ENCODE measurements at regions not wholly inside any gene's neighbourhood (a gene's known extent, or its start where the extent isn't known, plus 50 kb on each side); places are given as distances from the start of the nearest gene placed in this dataset.

- no peaks in the 10 kb centered on the region for H3K27me3 ChIP-seq (ENCODE audit: control insufficient read depth, low read length)
- no peak overlapping the region for H3K27ac ChIP-seq (ENCODE audit: low read depth, low read length)
- no peak for TF ChIP-seq EZH2phosphoT487 (IDR thresholded peaks at IDR 0.05; ENCODE audit: borderline replicate concordance, low read length)
- no peak for TF ChIP-seq CTCF (IDR thresholded peaks at IDR 0.05; ENCODE audit: low read depth, low read length, poor library complexity, severe bottlenecking)
- H3K4me1 ChIP-seq (ENCODE audit: control insufficient read depth, low read length) = no peaks in the 10 kb centered on the region
- H3K9me3 ChIP-seq (ENCODE audit: control insufficient read depth, insufficient read depth, low read length) = no peaks in the 10 kb centered on the region
- H3K79me2 ChIP-seq (ENCODE audit: control insufficient read depth, low read length) = no peaks in the 10 kb centered on the region
- no peaks in the 10 kb centered on the region for H3F3A ChIP-seq (ENCODE audit: control insufficient read depth, insufficient read depth)
- H3K4me3 ChIP-seq (ENCODE audit: low read length) = no peak overlapping the region
- no peaks in the 10 kb centered on the region for H4K20me1 ChIP-seq (ENCODE audit: control insufficient read depth, insufficient read depth, low read depth, low read length)
- H3K9me2 ChIP-seq (replicated peaks; ENCODE audit: control insufficient read depth, low read length) = no peaks in the 10 kb centered on the region
- H3K36me3 ChIP-seq (ENCODE audit: control insufficient read depth, low read length) = no peaks in the 10 kb centered on the region
- no peak overlapping the region for H3K4me2 ChIP-seq (ENCODE audit: low read length)
Observed at GRCh38 chr20:12467758-12468157, 541.0 kb upstream of the SPTLC3 start.

DNA sequence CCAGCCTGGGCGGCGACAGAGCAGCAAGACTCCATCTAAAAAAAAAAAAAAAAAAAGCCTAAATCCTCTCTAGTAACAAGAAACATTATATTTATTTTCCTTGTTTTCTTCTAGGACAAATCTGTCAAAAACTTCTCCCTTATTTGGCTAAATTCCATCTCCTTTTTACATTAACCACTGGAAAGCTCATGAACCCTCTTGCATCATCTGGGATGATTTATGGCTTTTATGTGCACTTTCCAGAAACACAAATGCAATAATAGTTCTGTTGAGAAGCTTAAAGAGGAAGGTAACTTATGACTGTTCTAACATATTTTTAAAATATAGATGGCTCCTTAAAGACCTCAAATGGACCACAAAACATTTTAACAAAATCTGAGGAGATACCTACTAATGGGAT, 526.1 kb upstream of the SPTLC3 start:
- Histone ChIP-seq H3K36me3 (ENCODE audit: control insufficient read depth, low read length) (no peaks in the 10 kb centered on the region), H3K27ac (ENCODE audit: low read depth, low read length) (no peak overlapping the region), H3K9me3 (ENCODE audit: control insufficient read depth, insufficient read depth, low read length) (no peaks in the 10 kb centered on the region), H3K27me3 (ENCODE audit: control insufficient read depth, low read length) (no peaks in the 10 kb centered on the region), H3K79me2 (ENCODE audit: control insufficient read depth, low read length) (no peaks in the 10 kb centered on the region), H3K4me1 (ENCODE audit: control insufficient read depth, low read length) (no peaks in the 10 kb centered on the region), H3K4me3 (ENCODE audit: low read length) (no peak overlapping the region), H3K9me2 (replicated peaks; ENCODE audit: control insufficient read depth, low read length) (no peaks in the 10 kb centered on the region), H3K4me2 (ENCODE audit: low read length) (no peak overlapping the region), H3F3A (ENCODE audit: control insufficient read depth, insufficient read depth) (no peaks in the 10 kb centered on the region), H4K20me1 (ENCODE audit: control insufficient read depth, insufficient read depth, low read depth, low read length) (no peaks in the 10 kb centered on the region)
- TF ChIP-seq CTCF (IDR thresholded peaks at IDR 0.05; ENCODE audit: low read depth, low read length, poor library complexity, severe bottlenecking) (no peak), EZH2phosphoT487 (IDR thresholded peaks at IDR 0.05; ENCODE audit: borderline replicate concordance, low read length) (no peak)

DNA sequence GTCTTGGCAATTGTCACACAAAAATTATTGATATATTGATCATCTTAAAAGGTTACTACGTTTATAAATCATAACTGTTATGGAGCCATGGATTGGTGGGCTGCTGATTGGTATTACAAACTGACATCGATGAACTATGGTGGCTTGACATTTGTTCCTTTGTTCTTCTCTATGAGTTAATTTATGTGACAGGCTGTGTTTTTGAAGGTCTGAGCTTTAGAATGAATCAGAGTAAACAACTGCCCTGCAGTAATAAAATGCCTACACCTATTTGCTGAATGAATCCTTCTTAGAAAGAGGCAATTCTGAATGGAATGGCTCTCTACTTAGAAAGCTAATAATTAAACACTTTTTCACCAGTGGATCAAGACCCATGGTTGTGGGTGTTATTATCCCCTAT, 506.3 kb upstream of the SPTLC3 start:
- no peaks in the 10 kb centered on the region for H3K9me2 ChIP-seq (replicated peaks; ENCODE audit: control insufficient read depth, low read length)
- H3K79me2 ChIP-seq (ENCODE audit: control insufficient read depth, low read length) = no peaks in the 10 kb centered on the region
- H3K27me3 ChIP-seq (ENCODE audit: control insufficient read depth, low read length) = no peaks in the 10 kb centered on the region
- H3K4me1 ChIP-seq (ENCODE audit: control insufficient read depth, low read length) = no peaks in the 10 kb centered on the region
- no peak for TF ChIP-seq EZH2phosphoT487 (IDR thresholded peaks at IDR 0.05; ENCODE audit: borderline replicate concordance, low read length)
- no peak for TF ChIP-seq CTCF (IDR thresholded peaks at IDR 0.05; ENCODE audit: low read depth, low read length, poor library complexity, severe bottlenecking)
- H3F3A ChIP-seq (ENCODE audit: control insufficient read depth, insufficient read depth) = no peaks in the 10 kb centered on the region
- no peak overlapping the region for H3K27ac ChIP-seq (ENCODE audit: low read depth, low read length)
- H3K36me3 ChIP-seq (ENCODE audit: control insufficient read depth, low read length) = no peaks in the 10 kb centered on the region
- H4K20me1 ChIP-seq (ENCODE audit: control insufficient read depth, insufficient read depth, low read depth, low read length) = no peaks in the 10 kb centered on the region
- no peak overlapping the region for H3K4me2 ChIP-seq (ENCODE audit: low read length)
- H3K9me3 ChIP-seq (ENCODE audit: control insufficient read depth, insufficient read depth, low read length) = no peaks in the 10 kb centered on the region
- H3K4me3 ChIP-seq (ENCODE audit: low read length) = no peak overlapping the region

DNA sequence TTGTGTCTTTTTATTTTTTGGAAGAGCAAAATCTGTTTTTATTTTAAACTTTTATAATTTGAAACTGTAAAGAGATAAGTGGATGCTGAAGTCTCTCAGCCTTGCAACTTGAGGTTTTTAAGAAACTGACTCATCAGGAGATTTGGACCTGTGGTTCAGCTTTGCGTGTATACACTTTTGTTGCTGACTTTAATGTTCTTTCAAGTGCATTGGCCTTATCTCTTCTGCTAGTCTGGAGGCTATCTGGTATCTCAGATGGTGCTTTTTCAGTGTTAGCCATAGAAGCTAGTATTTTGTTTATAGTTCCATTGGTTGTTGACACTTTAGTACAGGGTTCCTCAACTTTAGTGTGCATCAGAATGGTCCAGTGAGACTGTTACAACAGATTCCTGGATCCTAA, 504.0 kb upstream of the SPTLC3 start:
- no peaks in the 10 kb centered on the region for H3K9me3 ChIP-seq (ENCODE audit: control insufficient read depth, insufficient read depth, low read length)
- no peaks in the 10 kb centered on the region for H3K27me3 ChIP-seq (ENCODE audit: control insufficient read depth, low read length)
- H3K36me3 ChIP-seq (ENCODE audit: control insufficient read depth, low read length) = no peaks in the 10 kb centered on the region
- TF ChIP-seq CTCF (IDR thresholded peaks at IDR 0.05; ENCODE audit: low read depth, low read length, poor library complexity, severe bottlenecking) (no peak), EZH2phosphoT487 (IDR thresholded peaks at IDR 0.05; ENCODE audit: borderline replicate concordance, low read length) (no peak)
- no peak overlapping the region for H3K27ac ChIP-seq (ENCODE audit: low read depth, low read length)
- H3F3A ChIP-seq (ENCODE audit: control insufficient read depth, insufficient read depth) = no peaks in the 10 kb centered on the region
- no peaks in the 10 kb centered on the region for H3K9me2 ChIP-seq (replicated peaks; ENCODE audit: control insufficient read depth, low read length)
- H3K4me1 ChIP-seq (ENCODE audit: control insufficient read depth, low read length) = no peaks in the 10 kb centered on the region
- H3K79me2 ChIP-seq (ENCODE audit: control insufficient read depth, low read length) = no peaks in the 10 kb centered on the region
- no peak overlapping the region for H3K4me3 ChIP-seq (ENCODE audit: low read length)
- H3K4me2 ChIP-seq (ENCODE audit: low read length) = no peak overlapping the region
- H4K20me1 ChIP-seq (ENCODE audit: control insufficient read depth, insufficient read depth, low read depth, low read length) = no peaks in the 10 kb centered on the region

All from DOHH2 (cell line).